HepG2 (cell line): ENCODE measurements at regions not wholly inside any gene's neighbourhood (a gene's known extent, or its start where the extent isn't known, plus 50 kb on each side); places are given as distances from the start of the nearest gene placed in this dataset.

Experiments
- CBX2 ChIP-seq, 2 experiments: fragments of 200-600 bp in 1 of 2; sonication (generic); formaldehyde crosslinking in 1 of 2; IDR thresholded peaks; 2 replicates each; pipeline versions ENCODE4 v1.7.0 to v1.8.1; 2018 to 2022; ENCODE audit warnings: low read depth in 2 of 2, low read length in 1 of 2, mild to moderate bottlenecking in 1 of 2, missing genetic modification reagents in 1 of 2
- CTCF ChIP-seq: sonication (generic); formaldehyde crosslinking; IDR thresholded peaks from 2 replicates; pipeline ENCODE4 v1.5.0; 2020; ENCODE audit warnings: mild to moderate bottlenecking, missing genetic modification reagents, moderate library complexity
- MED1 ChIP-seq: sonication (generic); formaldehyde crosslinking; IDR thresholded peaks from 2 replicates; pipeline ENCODE4 v1.4.0; 2020; ENCODE audit warnings: missing genetic modification reagents
- RAD21 ChIP-seq: fragments of 450-650 bp; formaldehyde crosslinking; IDR thresholded peaks from 2 replicates; pipeline ENCODE4 v1.5.0; 2020; ENCODE audit warnings: mild to moderate bottlenecking
- SIN3A ChIP-seq: IDR thresholded peaks from 2 replicates; pipeline ENCODE4 v1.6.1; 2011; ENCODE audit warnings: low read depth, mild to moderate bottlenecking, control low read depth, low read length, borderline replicate concordance
- SRF ChIP-seq: IDR thresholded peaks from 2 replicates; pipeline ENCODE4 v1.6.1; 2011; ENCODE audit warnings: mild to moderate bottlenecking, low read depth, low read length, moderate library complexity
- ZFP36 ChIP-seq: fragments of 150-350 bp; IDR thresholded peaks from 2 replicates; pipeline ENCODE4 v1.6.1; 2018; ENCODE audit warnings: borderline replicate concordance, low read length, low read depth; ENCODE audit not compliant: partially characterized antibody
- ZNF34 ChIP-seq: sonication (generic); formaldehyde crosslinking; IDR thresholded peaks from 2 replicates; pipeline ENCODE4 v1.4.0; 2020; ENCODE audit warnings: mild to moderate bottlenecking, missing genetic modification reagents, borderline replicate concordance
- ZNF550 ChIP-seq: sonication (generic); formaldehyde crosslinking; IDR thresholded peaks from 2 replicates; pipeline ENCODE4 v1.4.0; 2020; ENCODE audit warnings: mild to moderate bottlenecking, missing genetic modification reagents, borderline replicate concordance
- TF ChIP-seq, protein P1 (sequence below): sonication (generic); formaldehyde crosslinking; IDR thresholded peaks from 2 replicates; pipeline ENCODE4 v1.5.1; 2020; ENCODE audit warnings: missing genetic modification reagents, mild to moderate bottlenecking, borderline replicate concordance

DNA sequence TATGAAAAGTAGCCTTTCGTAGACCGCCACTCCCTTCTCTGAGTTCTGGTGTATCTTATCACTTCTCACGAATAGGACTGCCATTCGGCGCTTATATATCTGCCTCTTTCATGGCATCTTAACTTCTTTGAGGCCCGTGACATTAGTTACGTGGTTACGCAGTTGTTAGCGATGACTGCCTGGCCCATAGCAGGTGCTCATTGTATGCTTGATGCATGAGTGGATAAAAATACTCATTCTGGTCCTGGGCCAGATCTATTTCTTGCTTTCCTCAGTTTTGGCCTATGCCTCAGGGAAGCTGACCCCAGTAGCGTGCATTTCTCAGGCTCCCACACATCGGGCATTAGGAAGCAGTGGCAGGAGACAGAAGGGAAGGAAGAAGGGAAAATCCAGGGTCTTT, 60.7 kb upstream of the PITX2 start:
- TF ChIP-seq ZNF34 (CRISPR knock-in tag) (no peak), SRF (no peak), SIN3A (no peak), RAD21 (CRISPR knock-in tag) (no peak), CTCF (CRISPR knock-in tag) (no peak), ZFP36 (no peak), CBX2 (IDR thresholded peaks at IDR 0.05; ENCODE audit: low read depth, low read length) (no peak), CBX2 (CRISPR knock-in tag; IDR thresholded peaks at IDR 0.05; ENCODE audit: low read depth) (no peak), ZNF550 (CRISPR knock-in tag) (no peak), MED1 (CRISPR knock-in tag) (no peak)
- TF ChIP-seq, protein P1, sequence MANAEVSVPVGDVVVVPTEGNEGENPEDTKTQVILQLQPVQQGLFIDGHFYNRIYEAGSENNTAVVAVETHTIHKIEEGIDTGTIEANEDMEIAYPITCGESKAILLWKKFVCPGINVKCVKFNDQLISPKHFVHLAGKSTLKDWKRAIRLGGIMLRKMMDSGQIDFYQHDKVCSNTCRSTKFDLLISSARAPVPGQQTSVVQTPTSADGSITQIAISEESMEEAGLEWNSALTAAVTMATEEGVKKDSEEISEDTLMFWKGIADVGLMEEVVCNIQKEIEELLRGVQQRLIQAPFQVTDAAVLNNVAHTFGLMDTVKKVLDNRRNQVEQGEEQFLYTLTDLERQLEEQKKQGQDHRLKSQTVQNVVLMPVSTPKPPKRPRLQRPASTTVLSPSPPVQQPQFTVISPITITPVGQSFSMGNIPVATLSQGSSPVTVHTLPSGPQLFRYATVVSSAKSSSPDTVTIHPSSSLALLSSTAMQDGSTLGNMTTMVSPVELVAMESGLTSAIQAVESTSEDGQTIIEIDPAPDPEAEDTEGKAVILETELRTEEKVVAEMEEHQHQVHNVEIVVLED (CRISPR knock-in tag), result no peak
